Ovary (tissue), 7 donors: ENCODE measurements at regions not wholly inside any gene's neighbourhood (a gene's known extent, or its start where the extent isn't known, plus 50 kb on each side); places are given as distances from the start of the nearest gene placed in this dataset.

Experiments used
- DNase-seq, 5 donors: peaks; one replicate each; pipeline ENCODE4 v3.0.0-alpha.2; 2019 to 2020
- H3K27ac ChIP-seq, 2 donors: fragments of 200-600 bp; one replicate each; pipeline versions ENCODE4 v1.5.1 to v1.8.0; 2019 to 2022
- H3K27me3 ChIP-seq: fragments of 200-600 bp; one replicate; pipeline ENCODE4 v1.8.0; 2022
- H3K36me3 ChIP-seq: fragments of 200-600 bp; sonication (generic); one replicate; pipeline ENCODE4 v1.5.1; 2019
- H3K4me1 ChIP-seq: one replicate; pipeline ENCODE4 v1.8.1; 2013; ENCODE audit warnings: mild to moderate bottlenecking, moderate library complexity; ENCODE audit not compliant: insufficient read depth
- H3K4me3 ChIP-seq: fragments of 200-600 bp; sonication (generic); one replicate; pipeline ENCODE4 v1.5.1; 2017
- H3K9me3 ChIP-seq, 2 donors: fragments of 200-600 bp in 1 of 2; sonication (generic) in 1 of 2; one replicate each; pipeline versions ENCODE4 v1.5.1 to v1.8.1; 2013 to 2019; ENCODE audit warnings: mild to moderate bottlenecking in 1 of 2, moderate library complexity in 1 of 2
- EP300 ChIP-seq: sonication (generic); formaldehyde crosslinking; IDR thresholded peaks from one replicate; pipeline ENCODE4 v1.6.1; 2017; ENCODE audit warnings: antibody characterized with exemption
- POLR2A ChIP-seq: fragments of 450-650 bp; IDR thresholded peaks from one replicate; pipeline ENCODE4 v1.6.1; 2017; ENCODE audit warnings: antibody characterized with exemption, mild to moderate bottlenecking, moderate library complexity
- WGBS, 3 donors: extraction: QIAGEN DNeasy Blood & Tissue Kit in 1 of 3; methylation state at CpG; one replicate each; pipeline versions ENCODE4 v1.1.5 to v1.1.7; 2013 to 2017; 5-methylcytosine and 5-hydroxymethylcytosine counted together
- intact Hi-C, 4 donors: fragments of 100-400 bp; cut with DNase I; formaldehyde crosslinking; loops; one replicate each; pipeline versions ENCODE4 v1.11.0 to v1.15.1; 2022 to 2023
- TF ChIP-seq, protein P1 (sequence below), 3 donors: fragments of 450-650 bp in 2 of 3; fragments of 200-600 bp in 1 of 3; IDR thresholded peaks; one replicate each; pipeline versions ENCODE4 v1.5.1 to v1.8.0; 2016 to 2022; ENCODE audit warnings: antibody characterized with exemption in 3 of 3, mild to moderate bottlenecking in 1 of 3
- donor health status: DM: no; HTN: no; CAD: no; lungs with moderate emphysema.
- donor health status: DM: no; HTN: no; CAD: no.
- donor health status: Bipolar disorder and iron deficiency.
- donor health status: DM: no; HTN: no; CAD: no.
- donor health status: DM: yes; HTN: yes; CAD: no.

DNA sequence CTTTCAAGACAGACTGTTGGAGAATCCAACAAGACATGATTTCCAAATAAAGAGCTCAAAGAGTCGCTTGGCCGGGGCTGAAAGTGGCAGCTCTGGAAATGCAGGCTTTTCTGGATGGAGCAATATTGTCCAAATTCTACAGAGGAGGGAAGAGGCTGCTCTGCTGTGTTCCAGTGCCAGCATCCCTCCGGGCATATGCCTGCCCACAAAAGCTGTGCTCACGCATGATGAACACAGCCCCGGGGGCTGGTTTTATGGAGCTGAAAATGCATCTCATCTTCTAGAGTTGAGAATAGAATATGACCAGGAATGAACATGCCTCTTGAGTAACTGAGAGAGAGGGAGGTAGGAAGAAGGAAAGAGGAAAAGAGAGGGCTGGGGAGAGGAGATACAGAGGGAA is 74.7 kb upstream of the TOX3 start:
- WGBS, 3 donors = 88 to 99% (median 90%) methylated on average over 5 of the region's 5 CpGs
- no peaks in the 10 kb centered on the region for H3K4me1 ChIP-seq
- H3K36me3 ChIP-seq = no peaks in the 10 kb centered on the region
- TF ChIP-seq POLR2A = no peak
- TF ChIP-seq, protein P1, sequence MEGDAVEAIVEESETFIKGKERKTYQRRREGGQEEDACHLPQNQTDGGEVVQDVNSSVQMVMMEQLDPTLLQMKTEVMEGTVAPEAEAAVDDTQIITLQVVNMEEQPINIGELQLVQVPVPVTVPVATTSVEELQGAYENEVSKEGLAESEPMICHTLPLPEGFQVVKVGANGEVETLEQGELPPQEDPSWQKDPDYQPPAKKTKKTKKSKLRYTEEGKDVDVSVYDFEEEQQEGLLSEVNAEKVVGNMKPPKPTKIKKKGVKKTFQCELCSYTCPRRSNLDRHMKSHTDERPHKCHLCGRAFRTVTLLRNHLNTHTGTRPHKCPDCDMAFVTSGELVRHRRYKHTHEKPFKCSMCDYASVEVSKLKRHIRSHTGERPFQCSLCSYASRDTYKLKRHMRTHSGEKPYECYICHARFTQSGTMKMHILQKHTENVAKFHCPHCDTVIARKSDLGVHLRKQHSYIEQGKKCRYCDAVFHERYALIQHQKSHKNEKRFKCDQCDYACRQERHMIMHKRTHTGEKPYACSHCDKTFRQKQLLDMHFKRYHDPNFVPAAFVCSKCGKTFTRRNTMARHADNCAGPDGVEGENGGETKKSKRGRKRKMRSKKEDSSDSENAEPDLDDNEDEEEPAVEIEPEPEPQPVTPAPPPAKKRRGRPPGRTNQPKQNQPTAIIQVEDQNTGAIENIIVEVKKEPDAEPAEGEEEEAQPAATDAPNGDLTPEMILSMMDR (IDR thresholded peaks at IDR 0.05) = no peak
- TF ChIP-seq EP300 = no peak
- H3K27ac ChIP-seq = no peak overlapping the region
- no peak for DNase-seq
- H3K9me3 ChIP-seq = no peaks in the 10 kb centered on the region
- H3K27me3 ChIP-seq = no peaks in the 10 kb centered on the region
- H3K4me3 ChIP-seq = no peak overlapping the region
- intact Hi-C loops = no loop called here

DNA sequence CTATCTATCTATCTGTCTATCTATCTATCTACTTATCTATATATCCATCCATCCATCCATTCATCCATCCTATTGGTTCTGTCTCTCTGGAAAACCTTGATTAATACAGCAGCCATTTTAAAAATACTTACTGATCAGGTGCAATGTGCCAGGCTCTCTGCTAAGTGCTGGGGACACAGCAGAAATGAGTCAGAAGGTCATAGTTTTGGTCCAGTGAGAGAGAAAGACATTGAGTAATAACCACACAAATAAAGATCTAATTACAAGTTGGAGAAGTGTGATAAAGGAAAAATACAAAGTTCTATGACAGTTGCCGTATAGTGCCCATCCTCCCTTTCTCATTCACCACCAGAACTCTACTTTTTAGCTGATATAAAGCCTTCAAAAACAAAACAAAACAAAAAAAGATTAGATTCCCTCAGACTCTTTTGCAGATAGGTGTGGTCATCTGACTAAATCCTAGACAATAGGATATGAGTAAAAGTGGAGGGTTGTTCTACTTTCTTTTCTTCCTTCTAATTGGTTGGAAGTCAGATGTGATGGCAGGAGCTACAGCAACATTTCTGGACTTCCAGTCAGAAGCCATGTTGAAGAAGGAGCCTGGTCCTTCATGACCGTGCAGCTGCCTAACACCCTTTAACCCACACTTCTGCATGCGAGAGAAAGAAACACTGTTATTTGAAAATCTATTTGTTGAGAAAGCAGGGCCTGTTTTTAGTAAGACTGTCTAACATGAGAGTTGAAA is 72.0 kb upstream of the TOX3 start:
- no peaks in the 10 kb centered on the region for H3K27me3 ChIP-seq
- intact Hi-C loops = no loop called here
- no peak for DNase-seq
- no peaks in the 10 kb centered on the region for H3K36me3 ChIP-seq
- WGBS, 3 donors = 60 to 90% (median 77%) methylated on average over 3 of the region's 3 CpGs
- TF ChIP-seq EP300 (no peak), POLR2A (no peak)
- TF ChIP-seq, protein P1 (IDR thresholded peaks at IDR 0.05) = no peak
- no peak overlapping the region for H3K27ac ChIP-seq
- no peak overlapping the region for H3K4me3 ChIP-seq
- H3K9me3 ChIP-seq = no peaks in the 10 kb centered on the region
- no peaks in the 10 kb centered on the region for H3K4me1 ChIP-seq

DNA sequence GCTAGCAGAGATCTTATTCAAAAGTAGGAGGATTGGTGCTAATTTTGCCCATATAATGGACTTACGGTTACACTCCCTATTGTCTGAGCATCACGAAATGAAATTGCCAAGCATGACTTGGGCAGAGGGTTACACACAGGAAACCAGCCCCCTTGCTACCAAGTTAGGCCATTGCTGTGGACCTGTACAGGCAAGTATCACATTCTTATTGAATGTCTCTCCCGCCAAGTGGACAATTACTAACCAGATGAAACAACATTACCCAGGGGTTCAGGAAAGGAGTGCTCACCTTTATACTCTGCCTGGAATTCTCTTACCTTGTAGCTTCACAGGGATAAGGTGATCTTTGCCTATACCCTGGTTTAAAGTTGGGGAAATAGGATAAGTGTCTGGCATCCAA is 70.6 kb upstream of the TOX3 start:
- H3K4me1 ChIP-seq = no peaks in the 10 kb centered on the region
- TF ChIP-seq, protein P1 (IDR thresholded peaks at IDR 0.05) = no peak
- no peak for TF ChIP-seq POLR2A
- no peak for TF ChIP-seq EP300
- 62 to 78% (median 63%) methylated on average over 3 of the region's 3 CpGs for WGBS, 3 donors

GRCh38 chr16:52613508-52613907 is 66.6 kb upstream of the TOX3 start:
- H3K27me3 ChIP-seq = no peaks in the 10 kb centered on the region

More for the DNA sequence above, 70.6 kb upstream of the TOX3 start:
- Histone ChIP-seq H3K27me3 (no peaks in the 10 kb centered on the region), H3K27ac (no peak overlapping the region), H3K36me3 (no peaks in the 10 kb centered on the region), H3K4me3 (no peak overlapping the region), H3K9me3 (no peaks in the 10 kb centered on the region)
- intact Hi-C loops = no loop called here
- DNase-seq = no peak

More at GRCh38 chr16:52613508-52613907, 66.6 kb upstream of the TOX3 start:
- no peaks in the 10 kb centered on the region for H3K4me1 ChIP-seq
- WGBS, 3 donors = 73 to 82% (median 78%) methylated on average over 2 of the region's 2 CpGs
- H3K9me3 ChIP-seq = no peaks in the 10 kb centered on the region
- TF ChIP-seq, protein P1 (IDR thresholded peaks at IDR 0.05) = no peak
- no peak for TF ChIP-seq EP300
- no peak for TF ChIP-seq POLR2A
- intact Hi-C loops = no loop called here
- no peaks in the 10 kb centered on the region for H3K36me3 ChIP-seq
- DNase-seq = no peak
- no peak overlapping the region for H3K27ac ChIP-seq
- H3K4me3 ChIP-seq = no peak overlapping the region
